H9 (cell line): ENCODE measurements at regions not wholly inside any gene's neighbourhood (a gene's known extent, or its start where the extent isn't known, plus 50 kb on each side); places are given as distances from the start of the nearest gene placed in this dataset.

ENCODE experiments used
- DNase-seq: peaks from one replicate; pipeline ENCODE4 v3.0.0-alpha.2; 2017
- H2AFZ ChIP-seq: one replicate; pipeline ENCODE4 v1.6.1; 2013; ENCODE audit warnings: mild to moderate bottlenecking, low read length, control low read depth, moderate library complexity
- H2AK5ac ChIP-seq: 2 replicates; pipeline ENCODE4 v1.6.1; 2013; ENCODE audit warnings: low read length, control low read depth, mixed read lengths; ENCODE audit not compliant: insufficient read length
- H2BK120ac ChIP-seq: one replicate; pipeline ENCODE4 v1.6.1; 2013; ENCODE audit warnings: low read depth, mild to moderate bottlenecking, low read length, control low read depth, inconsistent platforms; ENCODE audit not compliant: poor library complexity, severe bottlenecking
- H2BK12ac ChIP-seq: 2 replicates; pipeline ENCODE4 v1.6.1; 2013; ENCODE audit warnings: low read length, control low read depth, mixed read lengths, low read depth; ENCODE audit not compliant: insufficient read length
- H2BK15ac ChIP-seq: 2 replicates; pipeline ENCODE4 v1.6.1; 2013; ENCODE audit warnings: low read depth, low read length, control low read depth
- H2BK20ac ChIP-seq: one replicate; pipeline ENCODE4 v1.6.1; 2013; ENCODE audit warnings: low read depth, mild to moderate bottlenecking, low read length, control low read depth, inconsistent platforms; ENCODE audit not compliant: poor library complexity, severe bottlenecking
- H2BK5ac ChIP-seq: 2 replicates; pipeline ENCODE4 v1.6.1; 2013; ENCODE audit warnings: low read length, control low read depth, mixed read lengths; ENCODE audit not compliant: insufficient read length
- H3K14ac ChIP-seq: 2 replicates; pipeline ENCODE4 v1.6.1; 2013; ENCODE audit warnings: low read length, control low read depth; ENCODE audit not compliant: insufficient read depth
- H3K18ac ChIP-seq: 2 replicates; pipeline ENCODE4 v1.6.1; 2013; ENCODE audit warnings: low read depth, mild to moderate bottlenecking, mixed read lengths, low read length, control low read depth; ENCODE audit not compliant: insufficient read length
- H3K23ac ChIP-seq: 2 replicates; pipeline ENCODE4 v1.6.1; 2013; ENCODE audit warnings: low read length, control low read depth, mixed read lengths, low read depth; ENCODE audit not compliant: insufficient read length
- H3K23me2 ChIP-seq: 2 replicates; pipeline ENCODE4 v1.6.1; 2013; ENCODE audit warnings: low read depth, mild to moderate bottlenecking, mixed read lengths, low read length, control low read depth; ENCODE audit not compliant: insufficient read length, poor library complexity, severe bottlenecking
- H3K27ac ChIP-seq: 2 replicates; pipeline ENCODE4 v1.5.1; 2013; ENCODE audit warnings: low read length, control low read depth, mixed read lengths, low read depth; ENCODE audit not compliant: insufficient read length
- H3K27me3 ChIP-seq: 2 replicates; pipeline ENCODE4 v1.6.1; 2013; ENCODE audit warnings: low read length, control low read depth, inconsistent platforms; ENCODE audit not compliant: insufficient read depth
- H3K4ac ChIP-seq: 2 replicates; pipeline ENCODE4 v1.6.1; 2013; ENCODE audit warnings: low read depth, mild to moderate bottlenecking, control low read depth, inconsistent platforms, low read length, moderate library complexity
- H3K4me1 ChIP-seq: 2 replicates; pipeline ENCODE4 v1.6.1; 2013; ENCODE audit warnings: low read length, control low read depth, inconsistent platforms; ENCODE audit not compliant: insufficient read depth
- H3K4me2 ChIP-seq: 2 replicates; pipeline ENCODE4 v1.6.1; 2013; ENCODE audit warnings: low read length, control low read depth, mixed read lengths; ENCODE audit not compliant: insufficient read length, insufficient read depth
- H3K56ac ChIP-seq: 2 replicates; pipeline ENCODE4 v1.6.1; 2013; ENCODE audit warnings: low read depth, mild to moderate bottlenecking, mixed read lengths, low read length, control low read depth; ENCODE audit not compliant: insufficient read length
- H3K79me1 ChIP-seq: 2 replicates; pipeline ENCODE4 v1.6.1; 2013; ENCODE audit warnings: low read depth, mild to moderate bottlenecking, moderate library complexity, low read length, control low read depth, inconsistent platforms; ENCODE audit not compliant: insufficient read depth, poor library complexity, severe bottlenecking
- H3K79me2 ChIP-seq: 2 replicates; pipeline ENCODE4 v1.6.1; 2013; ENCODE audit warnings: low read length, control low read depth, inconsistent platforms; ENCODE audit not compliant: insufficient read depth
- H3K9ac ChIP-seq: 2 replicates; pipeline ENCODE4 v1.6.1; 2013; ENCODE audit warnings: low read length, control low read depth, mixed read lengths; ENCODE audit not compliant: insufficient read length; ENCODE audit errors: extremely low read depth
- H3K9me3 ChIP-seq: one replicate; pipeline ENCODE4 v1.6.1; 2013; ENCODE audit warnings: low read depth, low read length, inconsistent platforms; ENCODE audit not compliant: control insufficient read depth
- H3T11ph ChIP-seq: one replicate; pipeline ENCODE4 v1.6.1; 2013; ENCODE audit warnings: mild to moderate bottlenecking, low read length, control low read depth, inconsistent platforms
- H4K20me1 ChIP-seq: one replicate; pipeline ENCODE4 v1.6.1; 2013; ENCODE audit not compliant: control insufficient read depth, insufficient read length, insufficient read depth
- H4K5ac ChIP-seq: 2 replicates; pipeline ENCODE4 v1.6.1; 2013; ENCODE audit warnings: low read depth, mild to moderate bottlenecking, mixed read lengths, low read length, control low read depth; ENCODE audit not compliant: insufficient read length
- H4K8ac ChIP-seq: replicated peaks from 2 replicates; pipeline ENCODE4 v1.6.1; 2013; ENCODE audit warnings: low read length, control low read depth, mixed read lengths, low read depth; ENCODE audit not compliant: insufficient read length
- H4K91ac ChIP-seq: 2 replicates; pipeline ENCODE4 v1.6.1; 2013; ENCODE audit warnings: low read depth, mild to moderate bottlenecking, moderate library complexity, mixed read lengths, low read length, control low read depth; ENCODE audit not compliant: insufficient read length
- H3K27ac Mint-ChIP-seq, 3 experiments: 2 replicates in 2 of 3; 3 replicates in 1 of 3; pipeline ENCODE4 v1.8.0; 2020 to 2021; ENCODE audit warnings: mixed read lengths in 3 of 3, mild to moderate bottlenecking in 1 of 3, moderate library complexity in 1 of 3
- H3K27me3 Mint-ChIP-seq: 2 replicates; pipeline ENCODE4 v1.8.0; 2021; ENCODE audit warnings: low read depth, mild to moderate bottlenecking, moderate library complexity, mixed read lengths
- H3K36me3 Mint-ChIP-seq, 3 experiments: 2 replicates in 2 of 3; 3 replicates in 1 of 3; pipeline ENCODE4 v1.8.0; 2020 to 2021; ENCODE audit warnings: low read depth in 3 of 3, mixed read lengths in 3 of 3; ENCODE audit not compliant: insufficient read depth in 1 of 3
- H3K4me1 Mint-ChIP-seq, 2 experiments: 2 replicates each; pipeline ENCODE4 v1.8.0; 2020; ENCODE audit warnings: mixed read lengths in 2 of 2
- H3K4me3 Mint-ChIP-seq, 2 experiments: 2 replicates in 1 of 2; 3 replicates in 1 of 2; pipeline ENCODE4 v1.8.0; 2020 to 2021; ENCODE audit warnings: mild to moderate bottlenecking in 2 of 2, mixed read lengths in 2 of 2, moderate library complexity in 1 of 2
- H3K9me3 Mint-ChIP-seq, 2 experiments: 2 replicates in 1 of 2; 3 replicates in 1 of 2; pipeline ENCODE4 v1.8.0; 2020; ENCODE audit warnings: mild to moderate bottlenecking in 2 of 2, mixed read lengths in 2 of 2, moderate library complexity in 1 of 2
- CTCF ChIP-seq: fragments of 200-600 bp; sonication (generic); conservative IDR thresholded peaks from 3 replicates; pipeline ENCODE4 v1.8.0; 2021; ENCODE audit warnings: antibody characterized with exemption, mild to moderate bottlenecking
- WGBS: extraction: QIAGEN DNeasy Blood & Tissue Kit; methylation state at CpG from one replicate; pipeline ENCODE4 v1.1.7; 2013; ENCODE audit warnings: missing lambda C conversion rate, low lambda C conversion rate, mixed read lengths; ENCODE audit not compliant: insufficient read length; ENCODE audit errors: extremely low coverage; 5-methylcytosine and 5-hydroxymethylcytosine counted together

- no peak overlapping the region for H2BK12ac ChIP-seq
- H3K23me2 ChIP-seq, result no peaks in the 10 kb centered on the region
- H3K23ac ChIP-seq, result no peak overlapping the region
- H3K27me3 ChIP-seq, result no peaks in the 10 kb centered on the region
- H2AK5ac ChIP-seq, result no peak overlapping the region
- H2AFZ ChIP-seq, result no peak overlapping the region
- no peak overlapping the region for H3K4ac ChIP-seq
- H4K8ac ChIP-seq, result no peak overlapping the region
- H3K79me2 ChIP-seq, result no peaks in the 10 kb centered on the region
- H4K91ac ChIP-seq, result no peak overlapping the region
- H4K20me1 ChIP-seq, result no peaks in the 10 kb centered on the region
- H2BK15ac ChIP-seq, result no peak overlapping the region
- H3K27ac ChIP-seq, result no peak overlapping the region
- H2BK20ac ChIP-seq, result no peak overlapping the region
- no peak overlapping the region for H3K18ac ChIP-seq
- H3K36me3 Mint-ChIP-seq, result no peaks in the 10 kb centered on the region
- DNase-seq, result no peak
- no peak overlapping the region for H3K9ac ChIP-seq
- H2BK120ac ChIP-seq, result no peak overlapping the region
- no peak overlapping the region for H3T11ph ChIP-seq
- no peaks in the 10 kb centered on the region for H3K27me3 Mint-ChIP-seq
- no peak overlapping the region for H3K4me2 ChIP-seq
- H3K4me3 Mint-ChIP-seq, result no peak overlapping the region
- no peak overlapping the region for H2BK5ac ChIP-seq
- no peak overlapping the region for H3K14ac ChIP-seq
- no peaks in the 10 kb centered on the region for H3K9me3 ChIP-seq
- H3K4me1 Mint-ChIP-seq, result no peaks in the 10 kb centered on the region
- no peaks in the 10 kb centered on the region for H3K4me1 ChIP-seq
- WGBS, result no CpG with 5 or more reads among the region's 15 CpGs
- no peak overlapping the region for H3K56ac ChIP-seq
- H3K27ac Mint-ChIP-seq, result no peak overlapping the region
- TF ChIP-seq CTCF, result no peak
- no peak overlapping the region for H4K5ac ChIP-seq
- no peaks in the 10 kb centered on the region for H3K79me1 ChIP-seq
- no peaks in the 10 kb centered on the region for H3K9me3 Mint-ChIP-seq
Observed at GRCh38 chr16:10308305-10309193, 77.3 kb upstream of the ATF7IP2 start.
